Type B pancreatic cell (in vitro differentiated cells): ENCODE measurements at regions not wholly inside any gene's neighbourhood (a gene's known extent, or its start where the extent isn't known, plus 50 kb on each side); places are given as distances from the start of the nearest gene placed in this dataset.

ENCODE experiments used
- DNase-seq: peaks from one replicate; pipeline ENCODE4 v3.0.0; 2021; ENCODE audit warnings: mixed read lengths; ENCODE audit not compliant: unreplicated experiment; ENCODE audit errors: extremely low spot score
- H3K27ac Mint-ChIP-seq: 2 replicates; pipeline ENCODE4 v1.8.0; 2021; ENCODE audit warnings: mild to moderate bottlenecking, mixed read lengths
- H3K27me3 Mint-ChIP-seq: 2 replicates; pipeline ENCODE4 v1.8.0; 2021; ENCODE audit warnings: mixed read lengths
- H3K36me3 Mint-ChIP-seq: 2 replicates; pipeline ENCODE4 v1.8.0; 2021; ENCODE audit warnings: mixed read lengths
- H3K4me1 Mint-ChIP-seq: one replicate; pipeline ENCODE4 v1.8.0; 2021; ENCODE audit warnings: mixed read lengths; ENCODE audit not compliant: unreplicated experiment
- H3K4me3 Mint-ChIP-seq: 2 replicates; pipeline ENCODE4 v1.8.0; 2021; ENCODE audit warnings: mild to moderate bottlenecking, mixed read lengths
- H3K9me3 Mint-ChIP-seq: 2 replicates; pipeline ENCODE4 v1.8.0; 2021; ENCODE audit warnings: mixed read lengths
- CTCF ChIP-seq: fragments of 200-600 bp; sonication (generic); conservative IDR thresholded peaks from 2 replicates; pipeline ENCODE4 v1.5.0; 2021; ENCODE audit warnings: antibody characterized with exemption, mild to moderate bottlenecking

DNA sequence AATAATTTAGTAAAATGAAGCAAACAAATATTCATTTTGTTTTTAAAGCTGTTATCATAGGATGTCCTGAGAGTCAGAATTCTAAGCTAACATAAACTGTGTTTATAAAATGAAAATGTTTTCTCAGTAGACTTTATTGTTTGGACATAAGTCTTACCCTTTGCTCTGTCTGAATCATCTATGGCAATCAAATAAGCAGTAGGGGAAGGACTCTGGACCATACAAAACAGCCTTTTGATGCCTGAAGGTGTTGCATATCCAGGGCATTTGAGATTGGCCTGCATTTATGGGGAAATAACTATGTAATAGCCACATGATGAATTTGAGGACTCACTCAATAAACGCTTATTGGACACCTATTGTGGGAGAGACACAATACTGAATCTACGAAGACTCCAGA is 123.0 kb upstream of the ATP5MC3 start:
- Mint-ChIP-seq H3K4me3 (no peak overlapping the region), H3K27ac (no peak overlapping the region), H3K36me3 (no peaks in the 10 kb centered on the region), H3K27me3 (peaks cover 22% of the 10 kb centered on the region), H3K4me1 (no peaks in the 10 kb centered on the region), H3K9me3 (no peaks in the 10 kb centered on the region)
- no peak for DNase-seq
- no peak for TF ChIP-seq CTCF

DNA sequence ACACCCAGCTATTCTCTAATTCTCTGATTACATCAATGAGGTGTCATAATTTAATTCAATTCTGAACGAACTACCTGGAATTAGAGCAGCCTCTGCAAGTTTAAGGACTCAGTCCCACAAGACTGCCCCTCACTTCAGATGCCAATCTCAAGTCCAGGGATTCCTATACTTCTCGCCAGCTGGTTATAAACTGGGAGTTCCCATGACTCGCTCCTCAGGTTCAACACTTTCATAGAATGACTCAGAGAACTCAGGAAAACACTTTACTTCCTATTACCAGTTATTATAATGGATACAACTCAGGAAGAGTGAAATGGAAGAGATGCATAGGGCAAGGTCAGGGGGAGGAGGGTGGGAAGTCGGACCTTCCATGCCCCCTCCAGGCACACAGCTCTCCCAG is 112.3 kb upstream of the ATP5MC3 start:
- no peak for TF ChIP-seq CTCF
- H3K4me1 Mint-ChIP-seq = no peaks in the 10 kb centered on the region
- H3K27ac Mint-ChIP-seq = no peak overlapping the region
- no peaks in the 10 kb centered on the region for H3K9me3 Mint-ChIP-seq
- no peaks in the 10 kb centered on the region for H3K36me3 Mint-ChIP-seq
- DNase-seq = no peak
- peaks cover 55% of the 10 kb centered on the region for H3K27me3 Mint-ChIP-seq
- no peak overlapping the region for H3K4me3 Mint-ChIP-seq

DNA sequence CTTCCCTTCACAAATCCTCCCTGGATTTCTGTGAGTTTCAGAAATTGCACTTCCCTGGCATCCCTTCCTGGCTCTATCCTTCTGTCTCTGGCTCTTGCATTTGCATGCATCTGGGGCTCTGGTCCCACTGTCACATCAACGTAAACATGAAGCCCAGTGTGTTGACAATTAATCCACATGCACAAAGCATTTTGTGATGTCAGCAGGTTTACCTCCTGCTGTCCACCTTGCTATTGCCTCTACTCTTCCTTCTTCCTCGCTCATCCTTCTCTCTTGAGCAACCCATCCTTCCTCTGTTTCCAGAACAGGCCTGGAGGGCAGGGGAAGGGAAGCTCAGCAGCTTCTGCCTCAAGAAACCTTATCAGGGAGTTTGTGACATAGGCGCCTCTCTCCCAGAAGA is 111.7 kb upstream of the ATP5MC3 start:
- Mint-ChIP-seq H3K36me3 (no peaks in the 10 kb centered on the region), H3K4me3 (no peak overlapping the region), H3K4me1 (no peaks in the 10 kb centered on the region), H3K9me3 (no peaks in the 10 kb centered on the region), H3K27ac (no peak overlapping the region), H3K27me3 (peaks cover 57% of the 10 kb centered on the region)
- TF ChIP-seq CTCF = no peak
- no peak for DNase-seq

GRCh38 chr2:175282886-175283285 is 101.4 kb upstream of the ATP5MC3 start:
- no peaks in the 10 kb centered on the region for H3K36me3 Mint-ChIP-seq
- H3K9me3 Mint-ChIP-seq = peaks cover 4% of the 10 kb centered on the region
- no peak for DNase-seq
- no peak overlapping the region for H3K27ac Mint-ChIP-seq
- peaks cover 31% of the 10 kb centered on the region for H3K27me3 Mint-ChIP-seq
- no peak overlapping the region for H3K4me3 Mint-ChIP-seq
- no peaks in the 10 kb centered on the region for H3K4me1 Mint-ChIP-seq
- no peak for TF ChIP-seq CTCF

DNA sequence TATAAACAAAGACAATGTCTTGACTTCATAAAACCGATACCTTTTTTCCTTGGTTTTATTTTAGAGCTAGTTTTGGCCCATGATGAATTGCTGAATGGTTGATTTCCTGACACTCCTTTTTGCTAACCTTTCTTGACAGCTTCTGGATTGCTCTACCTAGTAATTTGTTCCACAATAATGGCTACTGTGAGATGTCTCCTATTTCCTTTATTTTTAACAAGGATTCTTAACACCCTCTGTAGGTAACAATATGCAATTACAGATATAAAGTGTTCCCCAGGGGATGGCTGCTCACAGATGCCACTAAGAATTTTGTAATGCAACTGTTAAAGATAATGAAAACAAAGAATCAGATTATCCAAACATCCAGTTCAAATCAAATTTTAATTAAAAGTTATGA is 100.8 kb upstream of the ATP5MC3 start:
- H3K9me3 Mint-ChIP-seq = peaks cover 4% of the 10 kb centered on the region
- DNase-seq = no peak
- H3K4me1 Mint-ChIP-seq = no peaks in the 10 kb centered on the region
- H3K36me3 Mint-ChIP-seq = no peaks in the 10 kb centered on the region
- H3K4me3 Mint-ChIP-seq = no peak overlapping the region
- H3K27ac Mint-ChIP-seq = no peak overlapping the region
- peak; percentile 72 for TF ChIP-seq CTCF
- peaks cover 31% of the 10 kb centered on the region for H3K27me3 Mint-ChIP-seq

GRCh38 chr2:175277772-175278171 is 96.3 kb upstream of the ATP5MC3 start:
- H3K36me3 Mint-ChIP-seq = no peaks in the 10 kb centered on the region
- no peak for DNase-seq
- H3K4me3 Mint-ChIP-seq = no peak overlapping the region
- H3K4me1 Mint-ChIP-seq = peaks cover 10% of the 10 kb centered on the region
- peaks cover 4% of the 10 kb centered on the region for H3K9me3 Mint-ChIP-seq
- no peak overlapping the region for H3K27ac Mint-ChIP-seq
- TF ChIP-seq CTCF = no peak
- H3K27me3 Mint-ChIP-seq = peaks cover 38% of the 10 kb centered on the region
